B cell (primary cell): ENCODE measurements at regions not wholly inside any gene's neighbourhood (a gene's known extent, or its start where the extent isn't known, plus 50 kb on each side); places are given as distances from the start of the nearest gene placed in this dataset.

Experiments used
- ATAC-seq: fragments of 200-7000 bp; cut with Tn5 transposase; one replicate; pipeline ENCODE4 v1.10.0; 2021; ENCODE audit warnings: low read depth, mild to moderate bottlenecking, moderate number of reproducible peaks, moderate library complexity
- CTCF ChIA-PET: fragments of 350-600 bp; sonication (Branson Sonifier 250); formaldehyde crosslinking; loops from one replicate; lab custom pipeline; 2021; ENCODE audit warnings: antibody characterized with exemption, inconsistent platforms; lab: Charles Lee
- POLR2A ChIA-PET: fragments of 350-600 bp; sonication (Branson Sonifier 250); formaldehyde crosslinking; loops from one replicate; lab custom pipeline; 2021; ENCODE audit warnings: antibody characterized with exemption; lab: Charles Lee
- DNase-seq: peaks from one replicate; pipeline ENCODE4 v3.0.0; 2013
- H2AFZ ChIP-seq: 2 replicates; pipeline ENCODE4 v1.6.1; 2012; ENCODE audit warnings: mild to moderate bottlenecking, low read depth, low read length; ENCODE audit not compliant: insufficient read depth, poor library complexity, severe bottlenecking
- H3K27ac ChIP-seq, 2 donors: 1 replicate in 1 of 2; 2 replicates in 1 of 2; pipeline ENCODE4 v1.5.1; 2012 to 2013; ENCODE audit warnings: low read length in 2 of 2, mild to moderate bottlenecking in 2 of 2, moderate library complexity in 1 of 2
- H3K27me3 ChIP-seq, 4 experiments: fragments of 200-600 bp in 1 of 4; sonication (generic) in 1 of 4; replicated peaks in 1 of 4; 1 replicate in 2 of 4; 2 replicates in 2 of 4; pipeline versions ENCODE4 v1.6.1 to v1.7.0; 2013 to 2016; ENCODE audit warnings: low read length in 3 of 4, mild to moderate bottlenecking in 2 of 4, mixed read lengths in 1 of 4, moderate library complexity in 1 of 4; ENCODE audit not compliant: insufficient read depth in 4 of 4, control insufficient read depth in 3 of 4; ENCODE audit errors: control extremely low read depth in 1 of 4
- H3K36me3 ChIP-seq, 2 experiments: replicated peaks in 1 of 2; 1 replicate in 1 of 2; 2 replicates in 1 of 2; pipeline versions ENCODE4 v1.6.1 to v1.7.1; 2013; ENCODE audit warnings: low read length in 1 of 2; ENCODE audit not compliant: insufficient read depth in 2 of 2, control insufficient read depth in 1 of 2; ENCODE audit errors: control extremely low read depth in 1 of 2, extremely low read depth in 1 of 2
- H3K4me1 ChIP-seq, 2 donors: fragments of 200-600 bp in 1 of 2; sonication (generic) in 1 of 2; 1 replicate in 1 of 2; 2 replicates in 1 of 2; pipeline versions ENCODE4 v1.5.1 to v1.6.1; 2013 to 2017; ENCODE audit warnings: low read length in 2 of 2; ENCODE audit not compliant: control insufficient read depth in 2 of 2, insufficient read depth in 2 of 2
- H3K4me2 ChIP-seq: replicated peaks from 2 replicates; pipeline ENCODE3; 2012; ENCODE audit warnings: mild to moderate bottlenecking, low read depth, low read length; ENCODE audit not compliant: poor library complexity, severe bottlenecking
- H3K4me3 ChIP-seq, 5 experiments: fragments of 200-600 bp in 1 of 5; sonication (generic) in 1 of 5; 1 replicate in 3 of 5; 2 replicates in 2 of 5; pipeline versions ENCODE4 v1.5.1 to v1.7.0; 2011 to 2016; ENCODE audit warnings: low read length in 4 of 5, mild to moderate bottlenecking in 4 of 5, low read depth in 2 of 5, control low read depth in 1 of 5, moderate library complexity in 1 of 5; ENCODE audit not compliant: insufficient read depth in 1 of 5; ENCODE audit errors: control extremely low read depth in 1 of 5, extremely low read depth in 1 of 5
- H3K79me2 ChIP-seq: fragments of 200-600 bp; sonication (generic); one replicate; pipeline ENCODE4 v1.6.0; 2016; ENCODE audit warnings: low read length; ENCODE audit not compliant: control insufficient read depth, insufficient read depth
- H3K9ac ChIP-seq: fragments of 200-600 bp; sonication (generic); 2 replicates; pipeline ENCODE4 v1.6.1; 2017; ENCODE audit warnings: mild to moderate bottlenecking, low read length, moderate library complexity
- H3K9me3 ChIP-seq, 3 donors: one replicate each; pipeline versions ENCODE4 v1.6.1 to v1.7.1; 2013; ENCODE audit warnings: low read length in 2 of 3; ENCODE audit not compliant: control insufficient read depth in 2 of 3, insufficient read depth in 1 of 3; ENCODE audit errors: control extremely low read depth in 1 of 3
- H4K20me1 ChIP-seq: 2 replicates; pipeline ENCODE4 v1.6.0; 2012; ENCODE audit warnings: mild to moderate bottlenecking, low read length; ENCODE audit not compliant: insufficient read depth, control insufficient read depth, poor library complexity, severe bottlenecking
- H3K27ac Mint-ChIP-seq: one replicate; pipeline ENCODE4 v1.8.0; 2021; ENCODE audit warnings: mixed read lengths
- H3K27me3 Mint-ChIP-seq: one replicate; pipeline ENCODE4 v1.8.0; 2021; ENCODE audit warnings: mixed read lengths
- H3K4me1 Mint-ChIP-seq: one replicate; pipeline ENCODE4 v1.8.0; 2021; ENCODE audit warnings: mixed read lengths
- H3K4me3 Mint-ChIP-seq: one replicate; pipeline ENCODE4 v1.8.0; 2021; ENCODE audit warnings: mixed read lengths
- H3K9me3 Mint-ChIP-seq: one replicate; pipeline ENCODE4 v1.8.0; 2022; ENCODE audit warnings: mixed read lengths; ENCODE audit not compliant: insufficient read depth
- CTCF ChIP-seq: fragments of 200-600 bp; IDR thresholded peaks from one replicate; pipeline ENCODE4 v1.8.0; 2022; ENCODE audit warnings: antibody characterized with exemption, mild to moderate bottlenecking
- EZH2 ChIP-seq: IDR thresholded peaks from 2 replicates; pipeline ENCODE4 v1.6.1; 2012; ENCODE audit warnings: borderline replicate concordance, low read depth, mild to moderate bottlenecking, moderate library complexity, low read length; ENCODE audit not compliant: insufficient read depth, poor library complexity, severe bottlenecking
- WGBS: methylation state at CpG from one replicate; pipeline ENCODE4 v1.1.5; 2013; ENCODE audit warnings: missing lambda C conversion rate; ENCODE audit not compliant: insufficient coverage; 5-methylcytosine and 5-hydroxymethylcytosine counted together
- intact Hi-C: fragments of 100-400 bp; cut with micrococcal nuclease; formaldehyde crosslinking; loops from one replicate; pipeline ENCODE4 v1.10.0; 2022

- Histone ChIP-seq H3K27ac (no peak overlapping the region), H4K20me1 (no peaks in the 10 kb centered on the region), H3K9me3 (peaks cover 0 to 2% (median 0%) of the 10 kb centered on the region in 3 donors), H3K4me2 (no peak overlapping the region), H3K4me1 (peaks cover 9 to 15% of the 10 kb centered on the region in 2 donors), H3K9ac (no peak overlapping the region), H3K27me3 (no peaks in the 10 kb centered on the region), H3K4me3 (no peak overlapping the region), H3K36me3 (no peaks in the 10 kb centered on the region), H2AFZ (no peak overlapping the region), H3K79me2 (no peaks in the 10 kb centered on the region)
- H3K9me3 Mint-ChIP-seq = no peaks in the 10 kb centered on the region
- over 99% methylated on average over 10 of the region's 10 CpGs for WGBS
- peaks cover 17% of the 10 kb centered on the region for H3K4me1 Mint-ChIP-seq
- no peak for ATAC-seq
- TF ChIP-seq CTCF (no peak), EZH2 (no peak)
- peaks cover 3% of the 10 kb centered on the region for H3K27me3 Mint-ChIP-seq
- H3K27ac Mint-ChIP-seq = no peak overlapping the region
- CTCF ChIA-PET = no interaction called here
- intact Hi-C loops = no loop called here
- no peak overlapping the region for H3K4me3 Mint-ChIP-seq
- DNase-seq = no peak
- POLR2A ChIA-PET = no interaction called here
Observed at GRCh38 chr6:149138089-149138488, 179.4 kb upstream of the TAB2 start.

- 97% methylated on average over 11 of the region's 12 CpGs for WGBS
- POLR2A ChIA-PET = interaction anchor here (0.5 kb wide), 1 partner anchor 173 kb away, joined by 3 read pairs; no protein-coding TSS in a partner anchor
- intact Hi-C loops = no loop called here
Observed at GRCh38 chr6:149138699-149139294, 178.7 kb upstream of the TAB2 start.

More at GRCh38 chr6:149138699-149139294, 178.7 kb upstream of the TAB2 start:
- no peak for DNase-seq
- Histone ChIP-seq H3K27me3 (no peaks in the 10 kb centered on the region), H3K9me3 (peaks cover 0 to 2% (median 0%) of the 10 kb centered on the region in 3 donors), H3K4me1 (peaks cover 9 to 15% of the 10 kb centered on the region in 2 donors), H4K20me1 (no peaks in the 10 kb centered on the region), H3K9ac (no peak overlapping the region), H3K79me2 (no peaks in the 10 kb centered on the region), H3K4me3 (no peak overlapping the region), H3K4me2 (no peak overlapping the region), H2AFZ (no peak overlapping the region), H3K36me3 (no peaks in the 10 kb centered on the region), H3K27ac (no peak overlapping the region)
- H3K4me1 Mint-ChIP-seq = peaks cover 17% of the 10 kb centered on the region
- H3K4me3 Mint-ChIP-seq = no peak overlapping the region
- H3K27ac Mint-ChIP-seq = no peak overlapping the region
- no peaks in the 10 kb centered on the region for H3K9me3 Mint-ChIP-seq
- TF ChIP-seq CTCF (no peak), EZH2 (no peak)
- peaks cover 3% of the 10 kb centered on the region for H3K27me3 Mint-ChIP-seq
- CTCF ChIA-PET = no interaction called here
- ATAC-seq = no peak
